ENCODE measurements at regions not wholly inside any gene's neighbourhood (a gene's known extent, or its start where the extent isn't known, plus 50 kb on each side); places are given as distances from the start of the nearest gene placed in this dataset.
"Not testable (repeated sequence)": the region's sequence is repeated elsewhere in the genome, so short reads cannot be mapped to it uniquely, and the experiment has no call there.

GRCh38 chr6:5831219-5831862 is 175.4 kb downstream of the NRN1 start:
- H3K27me3 Mint-ChIP-seq (ENCODE audit: low read depth); H3K9me3 Mint-ChIP-seq (ENCODE audit: insufficient read depth); CTCF ChIA-PET; H3K36me3 Mint-ChIP-seq (ENCODE audit: low read depth): not testable (repeated sequence)
- Mint-ChIP-seq H3K27ac (peak overlapping the region; percentile 96), H3K4me3 (peak overlapping the region; percentile 60), H3K4me1 (ENCODE audit: low read depth) (peaks cover 55% of the 10 kb centered on the region)
- DNase-seq (peak; percentile 78), ATAC-seq (peak; percentile 83)
- POLR2A ChIA-PET: interaction anchor here (0.6 to 1.5 kb wide), 2 partner anchors 44 to 313 kb away, joined by 3 read pairs; no protein-coding TSS in a partner anchor

- peaks cover 70% of the 10 kb centered on the region for H3K4me1 Mint-ChIP-seq (ENCODE audit: low read depth)
- no peaks in the 10 kb centered on the region for H3K36me3 Mint-ChIP-seq (ENCODE audit: low read depth)
- H3K4me3 Mint-ChIP-seq: no peak overlapping the region
- ChIA-PET CTCF (interaction anchor here (1.2 kb wide), 1 partner anchor 15 kb away, joined by 3 read pairs; no protein-coding TSS in a partner anchor), POLR2A (no interaction called here)
- peak overlapping the region; percentile 25 for H3K27ac Mint-ChIP-seq
- ATAC-seq (no peak), DNase-seq (no peak)
- no peaks in the 10 kb centered on the region for H3K9me3 Mint-ChIP-seq (ENCODE audit: insufficient read depth)
- H3K27me3 Mint-ChIP-seq (ENCODE audit: low read depth): no peaks in the 10 kb centered on the region
Observed at GRCh38 chr6:5828296-5828695, 178.4 kb downstream of the NRN1 start.

- ChIA-PET CTCF (interaction anchor here (1.2 kb wide), 1 partner anchor 14 kb away, joined by 3 read pairs; no protein-coding TSS in a partner anchor), POLR2A (no interaction called here)
- Mint-ChIP-seq H3K4me1 (ENCODE audit: low read depth) (peaks cover 61% of the 10 kb centered on the region), H3K36me3 (ENCODE audit: low read depth) (no peaks in the 10 kb centered on the region), H3K27me3 (ENCODE audit: low read depth) (no peaks in the 10 kb centered on the region), H3K27ac (no peak overlapping the region), H3K9me3 (ENCODE audit: insufficient read depth) (no peaks in the 10 kb centered on the region), H3K4me3 (no peak overlapping the region)
- no peak for DNase-seq
- ATAC-seq: no peak
Observed at GRCh38 chr6:5827056-5827904, 179.4 kb downstream of the NRN1 start.

- H3K4me3 Mint-ChIP-seq; H3K36me3 Mint-ChIP-seq (ENCODE audit: low read depth); H3K27me3 Mint-ChIP-seq (ENCODE audit: low read depth); H3K9me3 Mint-ChIP-seq (ENCODE audit: insufficient read depth): not testable (repeated sequence)
- Mint-ChIP-seq H3K4me1 (ENCODE audit: low read depth) (peaks cover 35% of the 10 kb centered on the region), H3K27ac (peak overlapping the region; percentile 83)
- DNase-seq: peak; percentile 59
- POLR2A ChIA-PET: interaction anchor here (0.8 kb wide), 1 partner anchor 9 kb away, joined by 4 read pairs; no protein-coding TSS in a partner anchor
- CTCF ChIA-PET: interaction anchor here (1.5 kb wide), 1 partner anchor 11 kb away, joined by 5 read pairs; no protein-coding TSS in a partner anchor
- peak; percentile 76 for ATAC-seq
Observed at GRCh38 chr6:5824382-5824983, 182.2 kb downstream of the NRN1 start.

All from activated CD8-positive, alpha-beta T cell treated with anti-CD3 and anti-CD28 coated beads, Interleukin-2, amount 10 ng/mL, durations not matched to agents 7 days and 5 days (primary cell).